ENCODE measurements at regions not wholly inside any gene's neighbourhood (a gene's known extent, or its start where the extent isn't known, plus 50 kb on each side); places are given as distances from the start of the nearest gene placed in this dataset.

GRCh38 chr1:30516485-30516858, 206.9 kb downstream of the MATN1 start:
- no peak for TF ChIP-seq POLR2A (IDR thresholded peaks at IDR 0.05)
- no peak for TF ChIP-seq CTCF (IDR thresholded peaks at IDR 0.05)

Measured in upper lobe of left lung (tissue), 4 donors.